Esophagus muscularis mucosa (tissue), 4 donors: ENCODE measurements at regions not wholly inside any gene's neighbourhood (a gene's known extent, or its start where the extent isn't known, plus 50 kb on each side); places are given as distances from the start of the nearest gene placed in this dataset.

Experiments used
- EP300 ChIP-seq: sonication (generic); formaldehyde crosslinking; IDR thresholded peaks from one replicate; pipeline ENCODE4 v1.6.1; 2017; ENCODE audit warnings: antibody characterized with exemption
- POLR2AphosphoS5 ChIP-seq, 2 donors: sonication (generic); formaldehyde crosslinking; IDR thresholded peaks; one replicate each; pipeline ENCODE4 v1.6.1; 2017; ENCODE audit warnings: antibody characterized with exemption in 2 of 2
- TF ChIP-seq, protein P1 (sequence below), 3 experiments: fragments of 200-600 bp in 2 of 3; fragments of 450-650 bp in 1 of 3; sonication (generic) in 2 of 3; IDR thresholded peaks; one replicate each; pipeline ENCODE4 v1.5.1; 2017 to 2019; ENCODE audit warnings: antibody characterized with exemption in 3 of 3, mild to moderate bottlenecking in 2 of 3, moderate library complexity in 1 of 3

- TF ChIP-seq, protein P1, sequence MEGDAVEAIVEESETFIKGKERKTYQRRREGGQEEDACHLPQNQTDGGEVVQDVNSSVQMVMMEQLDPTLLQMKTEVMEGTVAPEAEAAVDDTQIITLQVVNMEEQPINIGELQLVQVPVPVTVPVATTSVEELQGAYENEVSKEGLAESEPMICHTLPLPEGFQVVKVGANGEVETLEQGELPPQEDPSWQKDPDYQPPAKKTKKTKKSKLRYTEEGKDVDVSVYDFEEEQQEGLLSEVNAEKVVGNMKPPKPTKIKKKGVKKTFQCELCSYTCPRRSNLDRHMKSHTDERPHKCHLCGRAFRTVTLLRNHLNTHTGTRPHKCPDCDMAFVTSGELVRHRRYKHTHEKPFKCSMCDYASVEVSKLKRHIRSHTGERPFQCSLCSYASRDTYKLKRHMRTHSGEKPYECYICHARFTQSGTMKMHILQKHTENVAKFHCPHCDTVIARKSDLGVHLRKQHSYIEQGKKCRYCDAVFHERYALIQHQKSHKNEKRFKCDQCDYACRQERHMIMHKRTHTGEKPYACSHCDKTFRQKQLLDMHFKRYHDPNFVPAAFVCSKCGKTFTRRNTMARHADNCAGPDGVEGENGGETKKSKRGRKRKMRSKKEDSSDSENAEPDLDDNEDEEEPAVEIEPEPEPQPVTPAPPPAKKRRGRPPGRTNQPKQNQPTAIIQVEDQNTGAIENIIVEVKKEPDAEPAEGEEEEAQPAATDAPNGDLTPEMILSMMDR (IDR thresholded peaks at IDR 0.05), result no peak
- TF ChIP-seq EP300 (no peak), POLR2AphosphoS5 (IDR thresholded peaks at IDR 0.05) (no peak)
Observed at GRCh38 chr4:4758681-4759080, 100.8 kb upstream of the MSX1 start.
